Stimulated activated CD4-positive, alpha-beta T cell treated with anti-CD3 and anti-CD28 coated beads, Interleukin-15, amount 100 ng/mL, for 1 hour (primary cell): ENCODE measurements at regions not wholly inside any gene's neighbourhood (a gene's known extent, or its start where the extent isn't known, plus 50 kb on each side); places are given as distances from the start of the nearest gene placed in this dataset.

Experiments
- DNase-seq, 2 donors: peaks; one replicate each; pipeline ENCODE4 v3.0.0-alpha.2; 2020; ENCODE audit warnings: low read depth in 1 of 2, low spot score in 1 of 2

DNA sequence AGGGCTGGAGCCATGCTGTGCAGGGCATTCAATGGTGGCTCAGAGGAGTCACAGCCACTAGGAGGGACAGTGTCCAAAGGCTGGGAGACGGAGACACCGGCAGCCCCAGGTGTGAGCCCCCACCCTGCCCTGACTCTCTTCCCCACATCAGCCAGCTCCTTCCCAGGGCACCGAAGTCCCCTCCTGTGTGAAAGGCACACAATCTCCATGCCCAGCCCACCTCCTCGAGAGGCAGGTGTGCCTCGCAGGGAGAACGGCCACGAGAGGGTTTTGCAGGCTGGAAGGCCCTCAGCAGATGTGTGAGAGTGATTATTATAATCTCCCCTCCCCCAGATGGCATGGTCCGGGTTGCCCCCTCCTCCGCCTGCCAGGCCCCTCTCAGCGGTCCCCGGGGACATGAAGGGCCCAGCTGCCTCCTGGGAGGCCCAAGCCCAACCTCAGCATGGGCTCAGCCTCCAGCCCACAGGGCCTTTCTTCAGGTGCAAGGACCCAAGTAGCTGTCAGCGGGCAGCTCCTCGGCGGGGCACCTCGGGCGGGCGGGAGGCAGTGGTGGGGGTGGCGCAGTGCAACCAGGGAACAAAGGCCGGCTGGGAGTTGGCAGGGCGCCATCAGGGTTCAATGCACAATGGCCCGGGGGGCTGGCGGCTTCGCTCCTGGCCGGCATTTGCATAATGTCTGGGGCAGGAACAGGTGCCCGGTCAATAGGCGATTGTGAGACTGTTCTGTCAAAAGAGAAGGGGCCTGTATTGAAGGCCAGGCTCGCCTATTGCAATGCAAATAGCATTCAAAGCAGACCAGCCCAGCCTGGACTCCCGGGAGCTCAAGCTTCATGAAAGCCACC lies 155.3 kb upstream of the ZMIZ1 start:
- no peak for DNase-seq

DNA sequence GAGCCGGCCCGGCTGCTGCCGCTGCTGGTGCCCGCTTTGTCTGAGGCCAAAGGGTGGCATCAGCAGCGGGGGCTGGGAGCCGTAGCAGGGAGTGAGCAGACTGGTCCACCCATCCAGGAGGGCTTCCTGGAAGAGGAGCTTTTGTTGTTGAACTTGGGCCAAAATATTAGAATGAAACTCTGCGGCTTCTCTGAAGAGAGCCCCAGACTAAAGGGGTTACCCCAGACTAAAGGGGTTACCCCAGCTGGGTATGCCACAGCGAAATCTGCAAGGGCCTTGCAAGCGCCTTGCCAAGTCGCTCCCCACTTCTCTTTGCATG lies 154.7 kb upstream of the ZMIZ1 start:
- DNase-seq, result no peak

DNA sequence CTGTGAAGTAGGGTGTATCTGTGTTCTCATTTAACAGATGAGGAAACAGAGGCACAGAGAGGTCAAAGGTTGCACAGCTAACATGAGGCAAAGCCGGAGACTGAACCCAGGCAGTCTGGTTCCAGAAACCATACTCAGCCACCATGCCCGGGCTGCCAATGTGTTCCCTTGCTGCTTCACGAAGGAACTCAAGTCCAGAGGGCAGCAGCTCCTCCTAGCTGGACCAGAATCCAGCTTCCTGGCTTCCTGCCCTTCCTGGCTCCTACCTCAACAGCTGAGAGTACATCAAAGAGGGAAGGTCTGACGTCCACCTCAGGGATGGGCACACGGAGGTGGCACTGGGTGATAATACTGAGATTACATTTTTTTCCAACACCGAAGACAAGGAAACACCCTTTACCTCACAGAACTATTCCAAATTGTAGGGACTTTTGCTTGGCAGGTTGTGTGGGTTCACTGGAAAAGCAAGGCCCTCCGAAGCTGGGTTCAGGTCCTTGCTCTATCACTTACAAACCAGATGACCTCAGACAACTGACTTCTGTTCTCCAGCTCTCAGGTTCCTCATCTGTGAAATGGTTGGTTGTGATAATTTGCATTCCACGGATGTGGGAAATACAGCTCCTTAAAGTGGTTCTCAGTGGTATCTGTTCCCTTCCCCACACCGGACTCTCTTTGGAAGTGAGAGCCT lies 154.1 kb upstream of the ZMIZ1 start:
- DNase-seq, result no peak

DNA sequence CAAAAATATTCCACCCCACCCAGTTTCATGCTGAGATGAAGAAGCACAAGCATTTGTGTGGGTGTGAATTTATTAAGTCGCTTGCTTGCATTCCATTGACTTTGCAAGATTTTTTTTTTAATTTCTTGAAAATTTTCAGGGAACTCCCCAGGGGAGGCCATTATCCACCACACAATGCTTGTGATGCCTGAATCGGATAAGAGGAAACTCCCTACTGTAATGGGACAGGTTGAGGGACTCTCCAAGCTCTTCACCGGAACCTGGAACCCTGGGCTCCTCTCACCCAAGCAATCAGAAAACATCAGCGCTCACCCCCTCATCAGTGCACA lies 153.6 kb upstream of the ZMIZ1 start:
- DNase-seq, result no peak

DNA sequence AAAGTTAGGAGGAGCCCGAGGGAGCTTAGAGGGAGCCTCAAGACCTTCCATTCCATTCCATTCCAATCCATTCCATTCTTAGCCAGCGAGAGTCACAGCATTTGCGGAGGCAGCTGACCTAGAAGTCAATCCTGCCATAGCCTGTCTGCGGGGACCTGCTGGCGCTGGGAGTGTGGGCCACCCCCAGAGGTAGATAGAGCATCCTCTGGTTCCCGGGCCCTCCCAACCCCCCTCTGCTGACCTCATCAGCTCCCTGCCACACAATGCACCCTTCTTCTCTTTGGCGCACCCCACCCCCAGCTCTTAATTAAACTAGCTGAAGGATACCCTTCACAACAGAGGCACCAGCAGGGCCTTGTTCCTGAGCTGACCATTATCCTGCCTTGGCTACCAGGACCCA lies 152.5 kb upstream of the ZMIZ1 start:
- DNase-seq, result no peak

DNA sequence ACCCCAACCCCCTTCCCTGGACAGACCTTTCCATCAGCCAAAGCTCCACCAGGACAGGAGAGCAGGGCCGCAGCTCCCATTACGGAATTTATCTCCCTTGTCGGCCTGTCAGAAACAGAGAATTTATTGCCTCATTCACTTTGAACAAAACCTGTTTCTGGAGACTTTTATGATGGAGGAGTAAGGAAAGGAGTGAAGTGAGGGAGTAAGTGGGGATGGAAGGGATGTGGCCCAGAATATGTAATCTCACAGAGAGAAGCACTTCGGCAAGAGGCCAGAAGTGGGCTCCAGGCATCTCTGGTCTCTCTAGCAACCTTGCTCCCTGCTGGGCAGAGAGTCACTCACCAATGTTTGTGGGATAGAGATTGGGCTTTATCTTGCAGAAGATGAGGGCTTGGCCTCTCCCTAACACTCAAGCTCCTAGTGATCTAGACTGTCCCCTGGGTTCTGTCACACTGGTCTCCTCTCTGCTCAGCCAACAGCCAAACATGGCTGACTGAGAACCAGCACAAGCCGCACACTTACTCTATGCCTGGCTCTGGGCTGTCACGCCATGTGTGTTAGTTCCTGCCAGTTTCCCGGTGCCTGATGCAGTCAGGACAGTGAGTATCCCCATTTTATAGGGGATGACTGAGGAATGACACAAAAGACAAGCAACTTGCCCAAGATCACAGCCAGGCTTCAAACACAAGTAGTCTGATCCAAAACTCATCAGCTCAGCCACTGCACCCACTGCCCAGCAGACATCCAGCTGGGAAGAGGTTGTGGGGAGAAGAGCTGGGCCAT lies 149.4 kb upstream of the ZMIZ1 start:
- no peak for DNase-seq

DNA sequence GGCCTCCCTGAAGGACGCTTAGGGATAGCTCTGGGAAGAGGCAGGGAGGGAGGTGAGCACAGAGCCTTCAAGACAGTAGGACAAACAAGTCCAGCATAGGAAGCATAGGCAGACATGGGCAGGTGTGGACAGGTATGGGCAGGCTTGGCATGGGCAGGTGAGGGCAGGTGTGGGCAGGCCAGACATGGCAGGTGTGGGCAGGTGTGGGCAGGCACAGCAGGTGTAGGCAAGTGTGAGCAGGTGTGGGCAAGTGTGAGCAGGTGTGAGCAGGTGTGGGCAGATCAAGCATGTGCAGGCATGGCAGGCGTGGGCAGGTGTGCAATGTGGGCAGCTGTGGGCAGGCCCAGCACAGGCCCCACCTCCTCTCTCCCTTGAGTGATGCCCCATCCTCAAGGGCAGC lies 148.8 kb upstream of the ZMIZ1 start:
- no peak for DNase-seq

DNA sequence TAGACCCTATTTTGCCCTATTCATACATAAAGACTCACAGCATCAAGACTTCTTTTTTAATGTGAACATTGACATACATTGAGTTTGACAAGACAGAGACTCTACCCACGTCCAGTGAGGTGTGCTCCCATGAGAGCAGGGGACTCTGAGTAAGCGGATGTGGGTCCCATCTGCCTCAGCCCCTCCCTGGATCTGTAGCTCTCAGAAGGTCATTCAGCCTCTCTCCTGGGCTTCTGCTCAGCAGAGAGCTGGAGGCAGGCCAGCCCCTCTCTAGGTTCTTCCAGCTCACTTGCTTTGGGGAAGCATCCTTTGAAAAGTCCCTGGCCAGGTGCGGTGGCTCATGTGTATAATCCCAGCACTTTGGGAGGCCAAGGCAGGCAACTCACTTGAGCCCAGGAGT lies 146.9 kb upstream of the ZMIZ1 start:
- DNase-seq, result no peak

DNA sequence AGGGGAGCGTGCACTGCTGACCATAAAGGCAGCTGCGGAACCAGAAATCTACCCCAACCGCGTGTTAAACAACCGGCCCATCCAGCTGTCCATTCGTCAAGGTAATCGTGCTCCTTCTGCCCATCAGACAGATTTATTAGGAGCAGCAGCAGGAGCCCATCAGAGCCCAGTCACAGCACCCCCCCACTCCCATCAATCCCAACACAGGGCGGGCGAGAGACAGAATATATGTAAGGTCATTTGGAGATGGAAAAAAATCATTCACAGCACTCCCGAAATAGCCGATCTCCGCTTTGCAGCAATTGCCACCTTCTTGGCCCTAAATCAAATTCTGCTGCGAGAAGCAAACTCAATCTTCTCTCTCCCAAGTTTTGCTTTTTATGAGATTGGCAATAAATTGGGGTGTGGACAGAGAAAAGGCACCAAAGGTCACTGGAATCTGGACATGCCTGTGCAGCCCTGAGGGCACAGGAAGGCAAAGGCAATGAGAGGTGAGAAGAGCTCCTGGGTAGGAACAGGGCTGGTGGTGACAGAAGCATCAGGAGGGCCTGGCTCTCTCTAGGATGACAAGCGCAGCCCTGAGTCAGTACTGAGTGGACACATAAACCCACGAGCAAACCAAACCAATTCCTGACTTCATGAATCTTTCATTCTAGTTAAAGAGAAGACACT lies 145.0 kb upstream of the ZMIZ1 start:
- no peak for DNase-seq

DNA sequence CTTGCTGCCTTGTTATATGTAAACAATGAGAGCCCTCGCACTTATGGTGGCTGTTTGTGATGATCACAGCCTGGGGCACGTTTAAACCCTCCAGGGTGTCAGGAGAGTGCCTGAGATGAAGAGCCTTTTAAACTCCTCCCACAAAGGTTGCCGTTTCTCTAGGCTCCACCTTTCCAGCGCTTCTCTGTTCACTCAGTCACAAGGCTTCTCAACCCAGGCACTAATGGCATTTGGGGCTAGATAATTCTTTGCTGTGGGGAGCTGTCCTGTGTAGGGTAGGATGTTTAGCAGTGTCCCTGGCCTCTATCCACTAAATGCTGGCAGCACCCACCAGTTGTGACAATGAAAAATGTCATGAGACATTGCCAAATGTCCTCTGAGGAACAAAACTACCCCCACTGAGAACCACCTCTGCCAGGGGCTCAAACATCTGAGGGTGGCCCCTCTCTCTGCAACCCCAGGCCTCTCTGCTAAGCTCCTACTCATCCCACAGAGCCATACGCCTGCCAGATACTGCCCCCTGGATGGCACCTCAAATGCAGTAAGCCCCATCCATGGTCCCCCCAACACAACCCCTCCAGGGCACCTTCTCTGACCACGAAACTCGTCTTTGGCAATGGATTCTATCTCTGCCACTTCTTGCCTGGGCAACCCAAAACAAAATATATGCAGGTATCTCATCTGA lies 144.3 kb upstream of the ZMIZ1 start:
- DNase-seq, result no peak

DNA sequence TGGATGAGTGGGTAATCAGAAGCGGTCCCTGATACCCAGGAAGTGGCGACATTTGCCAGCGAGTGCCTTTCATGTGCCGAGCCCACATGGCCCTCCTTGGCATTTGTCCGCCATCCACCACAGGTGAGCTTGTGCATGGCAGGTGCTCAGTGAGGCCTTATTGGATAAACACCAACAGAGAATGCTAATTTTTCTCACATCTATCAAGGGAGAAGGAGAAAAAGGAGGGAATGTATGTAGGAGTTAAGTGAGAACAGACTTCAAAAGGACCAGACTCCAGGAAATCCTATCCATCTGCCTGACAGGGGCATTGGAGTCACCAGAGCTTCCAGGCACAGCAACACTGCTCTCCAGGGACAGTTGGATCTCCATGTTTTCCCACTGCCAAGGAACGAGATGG lies 143.5 kb upstream of the ZMIZ1 start:
- DNase-seq, result no peak

DNA sequence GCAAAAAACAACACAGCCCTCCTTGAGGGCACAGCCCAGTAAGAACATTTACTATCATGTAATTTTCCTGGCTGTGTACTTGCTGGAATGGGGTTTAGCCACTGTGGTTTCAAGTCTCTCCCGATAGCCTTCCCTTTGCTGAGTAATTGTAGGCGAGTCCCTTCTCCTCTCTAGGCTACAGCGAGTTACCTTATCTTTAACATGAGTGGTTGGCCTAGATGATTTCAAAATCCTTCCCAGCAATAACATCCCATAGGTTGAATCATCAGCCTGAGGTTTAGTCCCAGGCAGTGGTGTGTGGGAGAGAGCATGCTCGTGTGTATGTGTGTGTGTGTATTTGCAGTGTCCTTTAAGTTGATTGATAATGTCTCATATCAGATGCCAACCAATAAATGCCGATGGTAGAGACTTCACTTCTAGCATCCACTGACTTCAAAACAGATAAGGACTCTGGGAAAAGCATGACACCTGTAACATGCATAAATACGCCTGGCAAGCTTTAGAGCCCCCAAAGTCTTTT lies 142.9 kb upstream of the ZMIZ1 start:
- DNase-seq, result no peak

DNA sequence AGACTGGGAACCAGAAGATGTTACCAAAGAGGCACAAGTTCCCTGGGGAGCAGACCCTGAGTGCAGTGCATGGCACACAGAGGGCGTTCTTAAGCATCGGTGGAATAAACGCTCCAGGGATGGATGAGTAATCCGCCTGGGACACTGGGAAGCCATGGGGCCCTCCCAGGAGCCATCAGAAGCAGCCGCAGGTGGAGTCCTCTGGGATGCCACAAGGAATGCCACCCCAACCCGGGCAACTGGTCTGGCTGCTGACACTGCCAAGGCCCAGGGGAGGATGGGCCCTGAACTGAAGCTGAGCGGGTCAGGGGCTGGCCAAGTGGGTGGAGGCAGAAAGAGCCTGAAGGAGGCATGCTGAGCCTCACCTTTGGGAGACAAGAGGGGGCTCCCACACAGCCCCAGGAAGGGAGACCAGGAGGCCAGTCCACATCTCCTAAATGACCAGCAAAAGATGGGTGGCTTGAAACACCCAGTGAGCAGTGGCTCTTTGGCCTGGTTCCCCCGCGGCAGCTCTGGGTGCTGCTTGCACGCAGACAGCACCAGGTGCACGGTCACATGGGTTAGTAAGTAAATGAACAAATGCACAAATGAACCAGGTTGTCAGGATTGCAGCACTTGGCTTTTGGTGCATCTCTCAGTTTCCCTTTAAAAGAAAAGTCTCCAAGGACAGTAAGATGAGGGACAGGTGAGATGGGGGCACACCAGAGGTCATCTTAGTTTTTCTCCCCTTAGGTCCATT lies 141.3 kb upstream of the ZMIZ1 start:
- no peak for DNase-seq

DNA sequence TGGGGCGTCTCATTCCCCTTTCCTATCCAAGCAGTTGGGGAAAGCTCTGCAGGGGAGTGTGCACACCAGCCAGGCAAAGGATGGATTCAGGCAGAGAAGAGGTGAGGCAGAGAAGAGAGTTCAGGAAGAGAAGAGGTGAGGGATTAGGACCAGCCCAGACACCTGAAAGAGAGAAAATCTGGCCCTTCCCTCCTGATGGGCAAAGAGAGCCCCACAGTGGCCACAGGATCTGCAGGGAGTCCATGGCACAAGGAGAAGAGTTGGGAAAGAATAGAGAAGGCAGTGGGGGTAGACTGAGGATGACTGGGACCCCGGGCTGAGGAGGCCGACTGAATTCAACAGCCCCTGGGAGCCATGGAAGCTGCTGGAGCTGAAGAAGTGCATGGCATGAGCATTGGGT lies 140.4 kb upstream of the ZMIZ1 start:
- DNase-seq, result no peak

DNA sequence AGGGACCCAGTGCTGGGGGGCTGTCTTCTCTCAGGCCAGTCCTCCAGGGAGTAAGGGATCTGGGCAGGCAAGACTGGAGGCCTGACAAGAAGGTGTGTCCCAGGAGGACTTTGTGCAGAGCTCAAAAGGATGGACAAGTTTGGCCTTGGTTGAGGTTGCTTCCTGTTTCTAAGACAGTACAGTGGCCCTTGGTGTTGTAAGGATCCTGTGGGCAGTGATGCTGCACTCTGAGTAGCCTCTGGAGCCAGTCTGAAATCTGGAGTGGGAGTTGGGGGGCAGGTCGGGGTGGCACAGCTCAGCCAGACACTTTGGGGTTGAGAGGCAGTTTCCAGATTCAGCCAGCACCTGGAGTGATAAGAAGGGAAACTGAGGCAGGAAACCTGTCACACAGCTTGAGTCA lies 139.2 kb upstream of the ZMIZ1 start:
- no peak for DNase-seq

DNA sequence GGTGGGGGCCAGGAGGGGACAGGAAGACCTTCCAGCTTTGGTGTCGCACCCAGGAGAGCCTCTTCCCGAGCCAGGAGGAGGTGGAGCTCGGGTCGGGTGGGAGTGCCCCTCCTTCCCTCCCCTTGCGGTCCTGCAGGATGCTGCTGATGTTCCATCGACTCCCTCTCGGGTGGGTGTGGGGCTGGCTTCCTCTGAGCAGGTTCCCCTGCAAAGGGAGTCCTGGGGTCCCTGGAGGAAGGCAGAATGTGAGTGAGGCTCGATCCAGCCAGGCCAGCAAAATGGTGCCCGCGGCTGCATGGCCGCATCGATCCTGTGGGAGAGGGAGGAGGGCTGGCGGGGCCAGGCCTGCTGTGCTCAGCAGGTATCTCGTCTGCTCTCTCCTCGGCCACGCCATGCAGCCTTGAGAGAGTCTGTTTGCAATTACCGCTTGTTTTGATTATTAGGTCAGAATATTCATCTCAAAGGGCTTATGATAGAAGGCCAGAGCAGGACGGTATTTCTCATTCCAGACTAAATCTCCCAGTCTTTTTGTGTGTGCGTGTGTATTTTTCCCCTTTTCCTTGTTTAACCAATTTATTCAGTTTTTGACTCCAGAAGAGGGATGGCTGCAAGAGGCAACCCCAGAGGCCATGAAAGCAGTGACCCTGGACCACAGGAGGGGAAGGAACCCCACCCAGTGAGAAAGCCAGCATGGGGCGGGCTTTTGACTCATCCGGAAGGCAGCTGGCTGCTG lies 137.3 kb upstream of the ZMIZ1 start:
- no peak for DNase-seq

DNA sequence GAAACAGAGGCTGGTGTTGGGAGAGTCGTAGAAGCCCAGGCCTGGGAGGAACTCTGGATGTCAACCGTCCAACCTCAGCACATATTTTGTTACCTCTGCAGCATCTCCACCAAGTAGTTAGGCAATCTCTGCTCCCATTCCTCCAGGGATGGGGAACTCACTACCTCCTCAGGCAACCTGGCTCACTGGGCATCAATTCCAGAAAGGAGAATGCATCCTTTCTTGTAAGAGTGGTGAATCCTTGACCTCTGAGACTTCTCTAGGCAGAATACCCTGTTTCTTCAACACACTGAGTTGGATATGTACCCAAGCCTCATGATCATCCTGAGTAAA lies 136.7 kb upstream of the ZMIZ1 start:
- DNase-seq, result no peak

DNA sequence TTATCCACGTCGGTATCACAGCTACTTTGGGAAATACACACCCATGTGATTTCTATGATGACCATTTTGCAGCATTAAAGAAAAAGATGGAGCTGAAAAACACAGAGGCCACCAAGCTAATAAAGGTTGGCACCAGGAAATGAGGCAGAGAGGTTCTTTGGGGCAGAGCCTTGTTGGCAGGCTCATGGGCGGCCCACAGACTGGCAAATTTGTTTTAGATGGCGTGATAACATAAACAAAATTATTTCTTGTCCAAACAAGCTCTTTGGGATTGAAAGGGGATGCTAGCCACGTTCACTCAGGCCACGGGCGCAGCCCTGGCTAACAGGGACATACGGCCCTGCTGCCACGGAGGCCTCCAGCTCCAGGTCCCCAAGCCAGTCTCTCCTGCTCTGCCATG lies 135.9 kb upstream of the ZMIZ1 start:
- DNase-seq, result no peak

DNA sequence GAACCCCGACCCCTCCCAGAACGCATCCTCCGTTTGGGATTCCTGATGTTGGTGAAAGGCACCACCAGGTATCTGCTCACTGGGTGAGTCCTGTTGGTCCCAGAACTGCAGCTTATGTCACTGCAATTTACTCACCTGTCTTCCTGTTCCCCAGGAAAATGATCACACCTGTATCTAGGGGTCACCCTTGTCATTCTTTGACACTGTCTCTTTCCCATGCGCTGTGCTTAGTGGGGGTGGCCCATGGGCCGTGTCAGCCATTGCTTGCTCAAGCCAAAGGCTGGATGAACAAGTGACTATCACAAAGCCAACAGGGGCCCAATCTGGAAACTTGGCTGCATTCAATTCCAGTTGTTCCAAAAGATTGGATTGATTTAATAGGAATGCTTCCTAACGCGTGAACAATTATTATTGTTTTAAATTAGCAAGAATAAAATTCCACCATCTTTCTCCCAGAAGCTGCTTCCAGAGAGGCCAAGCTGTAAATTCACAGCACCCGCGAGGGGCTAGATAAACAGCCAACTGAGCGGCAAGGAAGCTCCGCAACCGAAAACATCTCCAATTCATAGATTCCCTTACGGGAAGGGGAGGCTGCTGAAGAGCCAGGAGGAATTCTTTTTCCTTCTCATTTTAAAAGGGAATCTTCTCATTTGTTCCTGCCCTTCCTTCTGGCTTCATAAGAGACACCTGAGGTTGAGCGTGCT lies 134.8 kb upstream of the ZMIZ1 start:
- no peak for DNase-seq
